ENCODE measurements at regions not wholly inside any gene's neighbourhood (a gene's known extent, or its start where the extent isn't known, plus 50 kb on each side); places are given as distances from the start of the nearest gene placed in this dataset.

GRCh38 chr2:33763671-33764310, 164.7 kb upstream of the FAM98A start:
- Histone ChIP-seq H2AK5ac (ENCODE audit: low read depth, low read length) (no peak overlapping the region), H3K4me2 (ENCODE audit: insufficient read depth in 1 of 2, low read depth in 2 of 2, low read length in 2 of 2) (no peak overlapping the region), H4K8ac (ENCODE audit: extremely low read depth, insufficient read depth, low read length) (no peak overlapping the region), H4K20me1 (replicated peaks in 1 of 2; ENCODE audit: control insufficient read depth in 1 of 2, insufficient read depth in 2 of 2, low read length in 2 of 2) (no peaks in the 10 kb centered on the region), H2BK12ac (ENCODE audit: low read depth, low read length) (no peak overlapping the region), H3K18ac (ENCODE audit: extremely low read depth, low read length) (no peak overlapping the region), H3K27ac (ENCODE audit: low read depth, low read length) (no peak overlapping the region), H2BK15ac (ENCODE audit: low read length) (no peak overlapping the region), H4K5ac (ENCODE audit: insufficient read length, low read depth, low read length) (no peak overlapping the region), H3K9me3 (ENCODE audit: insufficient read depth in 2 of 2, low read depth in 1 of 2, low read length in 1 of 2) (peaks cover 5 to 12% of the 10 kb centered on the region in 2 experiments; a peak in 3 of 4 replicates), H4K91ac (replicated peaks; ENCODE audit: insufficient read length, low read length) (no peak overlapping the region), H3K4me3 (ENCODE audit: extremely low read depth in 1 of 4, insufficient read depth in 2 of 4, low read depth in 3 of 4, low read length in 4 of 4) (no peak overlapping the region), H2BK5ac (ENCODE audit: low read depth, low read length) (no peak overlapping the region), H2BK120ac (replicated peaks; ENCODE audit: low read depth, low read length) (no peak overlapping the region), H2AFZ (ENCODE audit: low read length) (no peak overlapping the region), H3K27me3 (replicated peaks in 1 of 4; ENCODE audit: control insufficient read depth in 3 of 4, extremely low read depth in 1 of 4, insufficient read depth in 3 of 4, low read length in 3 of 4) (no peaks in the 10 kb centered on the region), H3K23ac (ENCODE audit: insufficient read length) (no peak overlapping the region), H3K14ac (ENCODE audit: insufficient read length) (no peak overlapping the region), H3K4me1 (replicated peaks in 1 of 4; ENCODE audit: control insufficient read depth in 3 of 4, insufficient read depth in 4 of 4, low read length in 3 of 4) (peaks cover 0 to 6% (median 0%) of the 10 kb centered on the region in 4 experiments; a peak in 2 of 7 replicates), H3K23me2 (ENCODE audit: low read depth, low read length) (no peaks in the 10 kb centered on the region), H3K9ac (replicated peaks in 1 of 4; ENCODE audit: extremely low read depth in 1 of 4, low read depth in 3 of 4, low read length in 3 of 4) (no peak overlapping the region), H3K56ac (replicated peaks; ENCODE audit: insufficient read length, low read depth, low read length) (no peak overlapping the region), H3K79me1 (ENCODE audit: low read depth, low read length) (no peaks in the 10 kb centered on the region), H3K79me2 (ENCODE audit: control insufficient read depth in 1 of 2, insufficient read depth in 2 of 2, low read length in 2 of 2) (no peaks in the 10 kb centered on the region), H3K4ac (replicated peaks; ENCODE audit: insufficient read length, low read depth, low read length) (no peak overlapping the region), H2BK20ac (ENCODE audit: low read length) (no peak overlapping the region), H3K36me3 (ENCODE audit: control insufficient read depth in 2 of 4, insufficient read depth in 4 of 4, low read length in 3 of 4) (0 out of 8 replicates have a peak, but pooled peaks cover 0 to 3% (median 0%) of the 10 kb centered on the region in 4 experiments)
- ChIA-PET CTCF (ENCODE audit: partially characterized antibody) (interaction anchor here (0.8 to 1.8 kb wide), 5 partner anchors 19 to 180 kb away, joined by 3 to 5 read pairs (median 3); no protein-coding TSS in a partner anchor), POLR2A (ENCODE audit: partially characterized antibody) (interaction anchor here (1.6 kb wide), 1 partner anchor 9 kb away, joined by 3 read pairs; no protein-coding TSS in a partner anchor)
- no peak for FAIRE-seq
- DNase-seq (ENCODE audit: low read depth in 1 of 2, low spot score in 2 of 2): no peak
- 81% methylated on average over 6 of the region's 6 CpGs; no CpG with 5 or more reads in 1 of the 2 experiments for WGBS, 2 experiments (ENCODE audit: extremely low coverage in 1 of 2, insufficient coverage in 1 of 2, insufficient read length in 1 of 2, insufficient replicate concordance in 2 of 2, low coverage in 1 of 2, low lambda C conversion rate in 2 of 2, missing lambda C conversion rate in 1 of 2)
- TF ChIP-seq TBP (IDR thresholded peaks at IDR 0.05; ENCODE audit: low read depth, low read length): no peak
- no peak for TF ChIP-seq TAF1 (IDR thresholded peaks at IDR 0.05; ENCODE audit: low read depth, low read length)
- no peak for TF ChIP-seq E2F6 (IDR thresholded peaks at IDR 0.05)
- no peak for TF ChIP-seq RXRA (IDR thresholded peaks at IDR 0.05; ENCODE audit: insufficient read depth, low read depth, low read length)
- no peak for TF ChIP-seq FOSL1 (IDR thresholded peaks at IDR 0.05; ENCODE audit: insufficient read depth, low read depth, low read length)
- no peak for TF ChIP-seq SRF (IDR thresholded peaks at IDR 0.05; ENCODE audit: low read depth, low read length)
- TF ChIP-seq JUND (IDR thresholded peaks at IDR 0.05; ENCODE audit: low read length): no peak
- no peak for TF ChIP-seq USF2 (IDR thresholded peaks at IDR 0.05; ENCODE audit: low read length)
- TF ChIP-seq ATF2 (IDR thresholded peaks at IDR 0.05; ENCODE audit: low read length): no peak
- no peak for TF ChIP-seq POU5F1 (IDR thresholded peaks at IDR 0.05; ENCODE audit: low read depth, low read length)

Measured in H1 (cell line).